ENCODE measurements at regions not wholly inside any gene's neighbourhood (a gene's known extent, or its start where the extent isn't known, plus 50 kb on each side); places are given as distances from the start of the nearest gene placed in this dataset.

DNA sequence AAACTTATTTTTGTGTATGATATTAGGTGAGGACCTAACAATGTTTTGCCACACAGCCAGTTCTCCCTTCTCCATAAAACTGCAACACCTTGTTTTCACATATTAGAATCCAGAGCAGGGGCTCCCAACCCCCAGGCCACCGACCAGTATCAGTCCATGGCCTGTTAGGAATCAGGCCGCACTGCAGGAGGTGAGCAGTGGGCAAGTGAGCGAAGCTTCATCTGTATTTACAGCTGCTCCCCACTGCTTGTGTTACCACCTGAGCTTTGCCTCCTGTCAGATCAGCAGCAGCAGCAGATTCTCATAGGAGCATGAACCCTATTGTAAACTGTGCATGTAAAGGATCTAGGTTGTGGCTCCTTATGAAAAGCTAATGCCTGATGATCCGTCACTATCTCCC is 185.9 kb upstream of the NSMCE3 start:
- no peak for DNase-seq (ENCODE audit: low spot score)

DNA sequence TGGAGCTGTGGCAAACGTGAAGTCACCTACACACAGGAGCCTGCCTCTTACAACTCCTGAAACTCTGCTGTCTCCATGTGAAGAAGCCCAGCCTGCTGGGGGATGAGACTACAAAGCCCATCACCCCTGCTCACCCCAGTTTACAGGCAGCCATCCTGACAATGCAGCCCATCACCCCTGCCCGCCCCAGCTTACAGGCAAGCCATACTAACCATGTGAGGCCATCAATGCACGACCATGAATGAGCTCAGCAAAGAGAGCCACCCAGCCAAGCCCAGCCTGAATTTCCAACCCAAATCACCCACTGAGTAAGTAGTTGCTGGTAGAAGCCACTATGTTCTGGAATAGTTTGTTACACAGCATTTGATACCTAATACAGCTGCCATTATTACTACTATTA is 185.4 kb upstream of the NSMCE3 start:
- no peak for DNase-seq (ENCODE audit: low spot score)

- DNase-seq (ENCODE audit: low spot score): no peak
Observed at GRCh38 chr15:29454506-29454905, 184.9 kb upstream of the NSMCE3 start.

DNA sequence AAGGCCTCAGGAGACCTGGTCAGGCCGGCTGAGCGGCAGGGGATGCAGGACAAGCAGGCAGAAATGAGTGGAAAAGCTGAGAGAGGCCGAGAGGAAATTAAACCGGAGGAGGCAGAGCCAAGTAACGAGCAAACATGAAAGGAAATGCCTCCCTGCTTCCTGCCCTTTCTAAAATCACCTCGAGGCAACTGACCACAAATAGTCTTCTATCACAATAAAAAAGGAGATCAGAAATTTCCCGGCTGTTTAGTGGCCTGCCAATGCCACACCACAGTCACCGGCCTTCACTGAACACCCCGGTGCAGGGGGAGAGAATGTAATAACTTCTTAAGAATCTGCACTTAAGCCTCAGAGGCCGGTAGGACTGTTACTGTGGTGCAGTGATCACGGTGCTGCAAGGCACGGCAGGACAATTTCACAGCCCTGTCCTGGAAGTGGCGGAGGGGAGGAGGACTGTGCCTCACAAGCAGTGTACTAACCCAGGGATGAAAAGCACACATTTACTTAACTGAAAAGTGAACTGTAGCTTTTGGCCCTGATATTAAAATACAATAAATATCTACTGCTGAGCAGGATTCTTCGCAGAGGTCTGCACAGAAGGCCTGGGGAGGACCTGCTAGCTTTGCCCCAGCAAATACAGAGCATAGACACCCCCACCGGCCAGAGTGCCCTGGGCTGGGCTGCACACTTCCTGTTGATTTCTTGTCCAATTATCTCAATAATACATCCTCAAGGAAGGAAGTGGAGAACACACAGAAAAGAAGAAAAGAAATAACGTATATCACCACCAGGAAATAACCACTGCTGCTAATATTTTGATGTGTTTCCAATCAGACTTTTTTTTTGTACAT is 183.5 kb upstream of the NSMCE3 start:
- DNase-seq (ENCODE audit: low spot score): no peak

DNA sequence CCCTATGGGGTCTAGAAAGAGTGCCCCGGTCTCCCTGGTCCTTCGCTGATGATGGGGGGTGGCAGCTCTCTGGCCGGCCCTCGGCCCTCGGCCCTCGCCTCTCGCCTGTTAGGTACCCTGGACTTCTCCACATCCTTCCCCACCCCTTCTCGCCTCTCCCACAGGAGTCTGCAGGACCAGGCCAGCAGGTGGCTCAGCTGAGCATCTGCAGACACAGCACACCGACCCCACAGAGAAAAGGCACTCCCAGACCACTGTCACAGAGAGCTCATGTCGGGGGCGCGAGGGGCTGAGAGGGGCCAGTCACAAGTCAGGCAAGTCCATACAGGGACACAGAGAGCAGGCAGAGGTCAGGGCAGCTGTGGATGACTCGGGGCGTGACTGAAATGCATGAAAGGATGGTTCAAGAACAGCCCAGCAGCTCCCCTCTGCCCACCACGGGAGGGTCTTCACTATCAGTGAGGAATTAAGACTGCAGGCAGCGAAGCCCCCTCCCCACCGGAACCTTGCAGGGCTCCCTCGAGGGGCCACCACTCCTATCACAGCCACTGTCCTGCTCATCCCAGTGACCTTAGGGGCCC is 181.7 kb upstream of the NSMCE3 start:
- DNase-seq (ENCODE audit: low spot score): no peak

GRCh38 chr15:29449136-29449535 is 179.5 kb upstream of the NSMCE3 start:
- DNase-seq (ENCODE audit: low spot score): no peak

- no peak for DNase-seq (ENCODE audit: low spot score)
Observed at GRCh38 chr15:29448320-29448719, 178.7 kb upstream of the NSMCE3 start.

GRCh38 chr15:29446480-29446879 is 176.9 kb upstream of the NSMCE3 start:
- DNase-seq (ENCODE audit: low spot score): no peak

- DNase-seq (ENCODE audit: low spot score): no peak
Observed at GRCh38 chr15:29442532-29442931, 172.9 kb upstream of the NSMCE3 start.

DNA sequence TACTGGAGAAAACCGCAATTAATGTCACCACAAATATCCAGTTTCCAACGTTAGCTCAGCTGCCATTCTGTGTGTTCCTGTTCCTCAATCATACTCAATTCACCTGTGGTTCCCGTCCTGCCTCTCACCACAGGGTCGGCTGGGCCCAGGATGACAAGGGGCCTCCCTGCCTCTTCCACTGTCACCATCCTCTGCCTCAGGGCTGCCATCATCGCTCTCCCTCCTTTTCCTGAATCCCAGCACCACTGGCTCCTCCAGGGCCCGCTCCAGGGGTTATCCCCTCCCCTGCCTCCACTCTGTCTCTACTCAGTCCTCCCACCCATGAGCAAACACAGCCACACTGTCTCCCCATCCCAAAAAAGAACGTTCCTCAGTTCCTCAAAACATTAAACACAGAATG is 170.9 kb upstream of the NSMCE3 start:
- DNase-seq (ENCODE audit: low spot score): no peak

- DNase-seq (ENCODE audit: low spot score): no peak
Observed at GRCh38 chr15:29438703-29439055, 169.1 kb upstream of the NSMCE3 start.

DNA sequence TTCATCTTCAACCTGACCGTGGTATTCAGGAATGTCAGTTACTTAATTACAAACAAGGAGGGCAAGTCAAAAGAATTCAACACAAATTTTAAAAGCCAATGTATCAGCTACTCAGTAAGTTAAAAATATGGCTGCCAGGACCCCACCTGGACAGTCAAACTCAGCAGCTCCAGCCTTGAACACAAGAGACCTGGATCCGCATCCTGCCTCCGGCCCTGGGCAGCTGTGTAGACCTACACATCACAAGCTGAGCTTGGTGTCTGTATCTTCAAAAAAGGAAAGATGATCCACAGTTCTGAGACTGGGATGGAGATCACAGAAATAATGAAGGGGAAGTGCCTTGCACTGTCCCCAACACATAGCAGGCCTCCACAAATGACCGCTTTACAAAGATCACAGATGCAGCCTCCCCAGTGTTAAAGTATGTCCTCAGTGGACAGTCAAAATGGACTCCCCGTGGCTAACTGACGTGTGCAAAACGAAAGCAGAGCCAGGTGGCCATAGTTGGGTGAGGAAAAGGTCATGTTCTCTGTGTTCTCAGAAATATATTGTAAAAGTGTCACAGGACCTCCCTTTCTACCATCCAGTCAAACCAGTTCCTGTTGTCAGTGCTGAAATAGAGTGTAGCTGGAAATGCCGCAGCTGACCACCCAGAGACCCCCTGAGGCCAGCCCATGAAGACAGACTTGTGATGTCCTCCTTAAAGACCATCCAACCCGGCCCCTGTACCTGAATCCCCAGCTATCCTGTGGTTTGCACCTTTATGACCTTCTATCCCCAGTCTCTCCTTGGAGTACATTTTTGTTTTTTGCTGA is 168.5 kb upstream of the NSMCE3 start:
- no peak for DNase-seq (ENCODE audit: low spot score)

DNA sequence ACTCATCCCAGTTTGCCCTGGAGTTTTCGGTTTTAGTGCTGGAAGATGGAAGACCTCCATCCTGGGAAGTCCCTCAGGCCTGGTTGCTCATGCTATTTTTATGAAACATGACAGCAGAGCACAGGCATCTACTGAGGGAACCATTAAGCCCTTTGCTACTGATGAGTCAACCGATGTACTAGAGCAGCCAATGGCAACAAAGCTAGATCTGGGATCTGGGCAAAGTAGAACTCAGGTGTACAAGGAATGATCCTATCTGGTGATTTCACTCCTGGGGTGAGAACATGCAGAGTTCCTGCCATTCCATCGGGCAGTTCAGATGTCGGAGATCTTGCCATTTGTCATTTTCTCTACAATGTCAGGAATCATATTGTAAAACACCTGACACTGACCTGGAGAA is 166.2 kb upstream of the NSMCE3 start:
- no peak for DNase-seq (ENCODE audit: low spot score)

- no peak for DNase-seq (ENCODE audit: low spot score)
Observed at GRCh38 chr15:29434280-29434679, 164.7 kb upstream of the NSMCE3 start.

DNA sequence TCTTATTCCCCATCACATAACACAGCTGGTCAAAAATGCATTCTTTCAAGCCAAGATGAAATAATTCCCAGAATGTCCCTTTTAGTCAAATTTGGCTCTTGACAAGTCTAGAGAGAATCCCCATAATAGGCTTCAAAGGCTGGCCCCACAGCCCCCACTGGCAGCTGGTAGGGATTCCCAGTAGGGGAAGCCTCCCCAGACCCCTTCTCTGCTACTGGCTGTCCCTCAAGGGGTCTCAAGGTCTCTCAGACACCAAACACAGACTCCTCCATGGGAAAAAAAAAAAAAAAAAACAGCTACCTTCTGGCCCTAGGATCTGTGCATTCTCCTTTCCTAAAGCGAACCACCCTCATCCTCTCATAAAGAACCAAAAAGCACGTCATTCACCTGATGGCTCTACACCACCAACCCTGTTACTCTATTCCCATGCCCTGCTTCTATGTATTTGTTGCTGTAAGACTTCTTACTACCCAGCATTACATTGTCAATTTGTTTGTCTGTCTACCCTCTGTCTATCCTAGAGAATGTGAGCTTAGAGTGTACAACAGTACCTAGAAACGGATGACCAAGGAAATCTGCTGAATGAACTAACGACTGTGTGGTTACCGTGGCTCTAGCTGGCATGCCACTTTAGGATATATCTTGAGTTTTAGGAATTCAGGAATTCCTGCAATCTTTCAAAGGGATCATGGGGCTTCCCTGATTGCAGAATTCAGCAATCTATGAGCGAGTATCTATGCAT is 164.1 kb upstream of the NSMCE3 start:
- DNase-seq (ENCODE audit: low spot score): no peak

DNA sequence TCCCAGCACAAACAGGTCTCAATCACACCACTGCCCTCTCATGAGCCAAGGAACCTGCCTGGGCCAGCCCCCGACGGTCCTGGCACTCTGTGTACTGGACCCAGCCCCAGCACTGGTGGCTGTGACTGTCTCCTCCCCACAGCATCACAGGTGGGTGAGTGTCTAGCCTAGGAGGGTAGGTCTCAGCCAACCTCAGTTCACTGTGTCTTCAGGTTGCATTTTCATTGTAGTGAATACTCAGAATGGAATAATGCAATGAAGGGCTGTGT is 163.4 kb upstream of the NSMCE3 start:
- no peak for DNase-seq (ENCODE audit: low spot score)

GRCh38 chr15:29432191-29433049 is 162.8 kb upstream of the NSMCE3 start:
- DNase-seq (ENCODE audit: low spot score): no peak

- no peak for DNase-seq (ENCODE audit: low spot score)
Observed at GRCh38 chr15:29430831-29431230, 161.2 kb upstream of the NSMCE3 start.

- DNase-seq (ENCODE audit: low spot score): no peak
Observed at GRCh38 chr15:29430124-29430523, 160.5 kb upstream of the NSMCE3 start.

DNA sequence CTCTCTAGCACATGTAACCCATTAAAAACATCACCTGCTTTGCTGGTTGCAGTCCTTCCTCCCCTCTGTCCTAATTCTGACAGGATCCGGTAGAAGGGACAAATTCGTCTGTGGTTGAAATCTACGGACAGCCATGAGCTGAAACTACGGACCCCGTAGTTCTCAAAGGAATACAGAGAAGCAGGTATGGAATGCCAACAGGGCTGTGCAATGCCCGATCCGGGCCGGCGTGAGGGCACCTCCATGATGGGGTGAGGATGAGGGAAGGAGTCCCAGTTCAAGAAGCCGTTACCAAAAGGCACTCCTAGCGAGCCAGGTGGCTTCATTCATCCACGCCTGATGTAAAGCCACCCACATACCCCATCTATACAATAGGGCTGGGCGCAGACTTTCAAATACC is 160.0 kb upstream of the NSMCE3 start:
- DNase-seq (ENCODE audit: low spot score): no peak

DNA sequence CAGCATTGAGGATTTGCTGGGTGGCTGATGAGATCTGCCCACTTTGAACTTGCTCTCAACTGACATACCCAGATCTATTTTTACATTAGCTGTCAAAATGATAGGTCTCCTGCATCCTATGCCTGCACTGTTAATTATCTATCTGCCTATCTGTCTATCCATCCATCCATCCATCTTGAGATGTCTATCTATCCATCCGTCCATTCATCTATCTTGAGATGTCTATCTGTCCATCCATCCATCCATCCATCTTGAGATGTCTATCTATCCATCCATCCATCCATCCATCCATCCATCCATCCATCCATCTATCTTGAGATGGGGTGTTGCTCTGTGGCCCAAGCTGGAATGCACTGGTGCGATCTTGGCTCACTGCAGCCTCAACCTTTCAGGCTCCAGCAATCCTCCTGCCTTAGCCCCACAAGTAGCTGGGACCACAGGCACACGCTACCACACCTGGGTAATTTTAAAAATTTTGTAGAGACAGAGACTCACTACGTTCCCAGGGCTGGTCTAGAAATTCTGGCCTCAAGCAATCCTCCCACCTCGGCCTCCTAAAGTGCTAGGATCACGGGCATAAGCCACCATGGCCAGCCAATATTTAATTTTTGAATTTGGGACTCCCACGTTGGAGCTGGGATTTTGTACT is 159.4 kb upstream of the NSMCE3 start:
- DNase-seq (ENCODE audit: low spot score): no peak
